GM21717 (cell line): ENCODE measurements at regions not wholly inside any gene's neighbourhood (a gene's known extent, or its start where the extent isn't known, plus 50 kb on each side); places are given as distances from the start of the nearest gene placed in this dataset.
A peak's percentile ranks its signal among the peaks of the same experiment; 100 is the strongest.
"Not testable (repeated sequence)": the region's sequence is repeated elsewhere in the genome, so short reads cannot be mapped to it uniquely, and the experiment has no call there.

Source experiments
- ATAC-seq: cut with Tn5 transposase; IDR thresholded peaks from one replicate; pipeline ENCODE4 v1.9.1; 2021; ENCODE audit warnings: mild to moderate bottlenecking, moderate library complexity; ENCODE audit not compliant: unreplicated experiment

GRCh38 chr3:71994906-71995305 lies 210.0 kb upstream of the PROK2 start:
- ATAC-seq: no peak

GRCh38 chr3:71994203-71994602 lies 209.3 kb upstream of the PROK2 start:
- ATAC-seq: no peak

- no peak for ATAC-seq
Measured at GRCh38 chr3:71991681-71992080, 206.7 kb upstream of the PROK2 start.

DNA sequence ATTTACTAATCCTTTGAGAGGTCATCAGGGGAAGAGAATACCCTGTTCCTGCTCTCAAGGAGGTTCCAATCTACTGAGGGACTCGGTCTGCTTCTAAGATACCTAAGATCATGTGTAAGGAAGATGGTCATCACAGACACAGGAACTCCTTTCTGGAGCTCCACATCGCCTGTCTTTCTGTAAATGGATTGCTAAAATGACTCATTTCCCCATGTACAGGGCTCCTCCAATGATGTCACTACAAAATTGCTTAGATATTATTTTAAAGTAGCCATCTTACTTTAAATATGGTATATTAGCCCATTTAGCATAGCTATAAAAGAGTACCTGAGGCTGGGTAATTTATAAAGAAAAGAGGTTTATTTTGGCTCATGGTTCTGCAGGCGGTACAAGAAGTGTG lies 206.1 kb upstream of the PROK2 start:
- no peak for ATAC-seq

GRCh38 chr3:71990545-71990944 lies 205.6 kb upstream of the PROK2 start:
- no peak for ATAC-seq

DNA sequence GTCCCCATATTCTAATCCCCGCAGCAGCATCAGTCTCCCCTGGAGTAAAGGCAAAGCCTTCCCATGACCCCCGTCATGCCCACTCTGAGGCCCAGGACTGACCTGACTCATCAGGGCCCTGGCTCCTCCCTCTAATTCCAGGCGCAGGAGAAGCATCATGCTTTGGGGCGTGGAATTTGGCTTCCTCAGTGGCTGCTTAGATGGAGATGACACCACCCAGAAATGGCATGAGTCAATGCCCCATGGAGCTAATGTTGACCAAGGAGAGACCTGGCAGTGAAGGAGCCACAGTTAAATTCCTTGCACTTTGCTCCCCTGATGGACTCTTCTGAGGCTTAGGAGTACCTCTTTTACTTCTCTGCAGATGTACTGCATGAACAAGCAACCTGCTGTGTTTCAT lies 204.2 kb upstream of the PROK2 start:
- ATAC-seq: no peak

- no peak for ATAC-seq
Measured at GRCh38 chr3:71987828-71988227, 202.9 kb upstream of the PROK2 start.

DNA sequence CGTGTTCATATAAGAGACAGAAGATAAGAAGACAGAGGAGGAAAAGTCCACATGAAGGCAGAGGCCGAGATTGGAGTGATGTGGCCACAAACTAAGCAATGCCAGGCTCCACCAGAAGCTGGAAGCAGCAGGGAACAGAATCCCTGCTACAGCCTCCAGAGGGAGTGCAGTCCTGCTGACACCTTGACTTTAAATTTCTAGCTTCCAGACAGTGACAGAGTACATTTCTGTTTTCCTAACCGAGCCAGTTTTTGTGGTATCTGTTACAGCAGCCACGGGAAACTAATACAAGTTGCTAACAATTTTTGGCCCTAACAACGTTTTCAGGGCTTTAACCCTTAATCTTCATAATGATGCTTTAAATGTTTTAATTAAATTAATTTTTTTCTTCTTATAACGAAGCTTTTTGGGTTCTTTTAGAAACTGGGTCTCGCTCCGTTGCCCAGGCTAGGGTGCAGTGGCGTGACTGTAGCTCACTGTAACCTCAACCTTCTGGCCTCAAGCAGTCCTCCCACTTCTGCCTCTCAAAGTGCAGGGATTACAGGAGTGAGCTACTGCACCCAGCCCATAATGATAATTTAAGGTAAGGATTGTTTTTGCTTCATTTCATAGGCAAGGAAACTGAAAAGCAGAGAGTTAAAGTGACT lies 202.3 kb upstream of the PROK2 start:
- ATAC-seq: no peak

DNA sequence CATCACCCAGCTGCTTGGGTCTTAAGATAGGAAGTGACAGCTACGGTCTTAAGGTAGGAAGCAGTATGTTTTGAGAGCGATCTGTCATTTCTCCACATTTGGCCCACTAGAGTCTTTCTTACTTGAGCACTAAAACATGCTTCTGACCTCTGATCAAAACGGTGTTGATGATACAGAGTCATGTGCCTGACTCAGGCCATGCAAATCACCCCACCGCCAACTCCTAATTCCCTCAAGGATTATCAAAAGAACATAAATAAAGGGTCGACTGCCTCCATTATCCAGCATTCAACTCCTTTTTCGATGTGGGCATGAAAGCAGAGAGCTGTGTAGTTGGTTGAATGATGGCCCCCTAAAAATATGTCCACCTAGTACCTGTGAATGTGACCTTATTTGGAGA lies 201.7 kb upstream of the PROK2 start:
- ATAC-seq: no peak

- ATAC-seq: peak; percentile 87
Measured at GRCh38 chr3:71984843-71985613, 200.1 kb upstream of the PROK2 start.

DNA sequence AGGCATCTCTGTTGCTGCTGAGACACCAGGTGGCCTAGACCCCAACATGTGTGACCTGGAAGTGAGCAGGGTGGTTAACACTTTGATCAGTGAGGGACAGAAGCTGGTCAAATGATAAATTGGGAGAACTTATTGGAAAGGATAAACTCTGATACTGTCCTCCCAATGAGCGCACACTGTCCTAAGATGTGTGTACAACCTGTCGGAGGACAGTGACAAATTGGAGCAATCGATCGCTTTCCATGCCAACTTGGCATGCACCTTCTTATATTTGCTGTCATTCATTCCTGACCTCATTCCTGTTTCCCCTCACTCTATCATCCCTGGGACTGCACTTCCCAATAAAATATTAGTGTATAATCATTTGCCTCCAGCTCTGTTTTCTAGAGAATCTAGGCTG lies 198.7 kb upstream of the PROK2 start:
- no peak for ATAC-seq

DNA sequence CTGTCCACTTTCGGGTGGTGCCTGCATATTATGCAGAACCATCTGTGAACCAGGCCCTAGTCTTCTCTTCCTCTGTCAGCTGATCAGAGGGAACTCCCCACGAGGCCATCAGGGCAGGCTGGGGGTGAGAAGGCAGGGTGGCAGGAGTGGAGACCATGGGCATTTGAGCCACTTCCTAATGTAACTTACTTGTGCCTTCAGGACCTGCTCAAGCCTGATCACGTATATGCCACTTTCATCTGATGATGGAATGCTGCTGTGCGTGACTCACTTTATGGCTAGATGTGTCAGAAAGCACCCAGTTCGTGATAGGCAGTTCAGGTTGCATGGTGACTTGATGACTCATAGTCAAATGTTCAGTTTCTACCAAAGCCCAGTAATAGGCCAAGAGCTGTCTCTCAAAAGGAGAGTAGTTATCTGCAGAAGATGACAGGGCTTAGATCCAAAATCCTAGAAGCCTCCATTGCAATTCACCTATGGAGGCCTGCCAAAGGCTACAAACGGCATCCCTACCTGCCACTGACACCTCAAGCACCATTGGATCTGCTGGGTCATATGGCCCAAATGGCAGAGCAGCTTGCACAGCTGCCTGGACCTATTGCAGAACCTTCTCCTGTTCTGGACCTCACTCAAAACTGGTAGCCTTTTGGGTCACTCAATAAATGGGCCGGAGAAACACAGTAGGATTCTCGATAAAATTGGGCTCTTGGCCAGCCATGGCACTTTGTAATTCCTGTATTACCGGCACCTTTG lies 197.7 kb upstream of the PROK2 start:
- not testable (repeated sequence) for ATAC-seq

GRCh38 chr3:71979175-71979574 lies 194.2 kb upstream of the PROK2 start:
- no peak for ATAC-seq

DNA sequence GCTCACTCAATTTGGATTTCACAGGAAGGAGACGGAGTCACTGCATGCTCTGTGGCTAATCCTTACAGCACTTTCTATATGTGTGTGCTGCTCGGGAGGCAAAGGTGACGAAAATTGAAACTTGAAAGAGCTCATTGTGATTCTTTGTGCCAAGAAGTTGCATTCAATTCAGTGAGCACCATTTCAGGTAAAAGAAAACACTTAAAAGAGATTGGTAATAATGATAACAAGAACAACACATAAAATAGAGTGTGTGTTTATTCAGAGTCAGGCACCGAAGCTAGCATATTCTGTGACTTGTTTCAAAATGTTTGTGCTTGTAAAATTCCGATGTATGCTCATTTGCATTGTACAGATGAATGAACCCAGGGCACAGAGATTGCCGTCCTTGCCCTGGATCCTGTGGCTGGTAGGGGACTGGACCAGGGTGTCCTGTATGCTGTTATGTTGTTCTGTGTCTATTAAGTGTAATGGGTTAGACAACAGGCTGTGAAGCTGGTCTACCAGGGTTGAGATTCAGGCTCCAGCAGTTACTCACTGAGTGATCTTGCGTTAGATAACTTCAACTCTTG lies 193.3 kb upstream of the PROK2 start:
- ATAC-seq: peak; percentile 83

DNA sequence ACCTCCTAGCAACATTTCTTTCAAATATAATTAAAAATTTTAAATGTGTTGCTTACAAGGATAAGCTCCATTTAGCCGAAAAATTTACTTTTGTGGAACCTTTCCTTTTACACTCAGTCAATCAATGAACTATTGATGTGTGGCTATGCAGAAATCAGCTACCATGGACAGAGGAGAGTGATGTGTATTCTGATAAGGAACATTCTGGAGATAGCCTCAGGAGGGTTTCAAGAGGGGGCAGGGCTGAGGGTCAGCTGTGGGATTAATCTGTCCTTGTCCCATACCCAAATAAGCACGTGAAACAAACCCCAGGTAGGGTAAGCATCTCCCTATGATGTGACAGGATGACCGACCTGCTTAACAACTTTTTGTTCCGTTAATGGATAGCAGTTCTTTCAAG lies 192.6 kb upstream of the PROK2 start:
- no peak for ATAC-seq

DNA sequence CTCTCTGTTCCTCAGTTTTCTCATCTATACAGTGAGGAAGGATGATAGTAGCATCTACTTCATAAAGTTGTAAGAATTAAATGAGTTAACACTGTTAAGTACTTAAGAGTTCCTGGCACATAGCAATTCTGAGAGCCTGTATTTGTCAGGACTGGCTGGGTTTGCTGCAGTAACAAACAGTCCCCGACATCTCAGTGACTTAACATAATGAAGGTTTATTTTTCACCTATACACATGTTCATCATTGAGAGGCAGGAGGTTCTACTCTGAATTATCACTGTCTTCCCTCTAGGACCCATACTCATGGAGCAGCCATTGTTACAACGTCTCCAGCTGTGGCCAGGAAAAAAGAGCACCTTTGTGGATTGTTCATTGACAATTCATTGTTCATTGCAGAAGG lies 190.6 kb upstream of the PROK2 start:
- ATAC-seq: no peak

- no peak for ATAC-seq
Measured at GRCh38 chr3:71974786-71975185, 189.8 kb upstream of the PROK2 start.

DNA sequence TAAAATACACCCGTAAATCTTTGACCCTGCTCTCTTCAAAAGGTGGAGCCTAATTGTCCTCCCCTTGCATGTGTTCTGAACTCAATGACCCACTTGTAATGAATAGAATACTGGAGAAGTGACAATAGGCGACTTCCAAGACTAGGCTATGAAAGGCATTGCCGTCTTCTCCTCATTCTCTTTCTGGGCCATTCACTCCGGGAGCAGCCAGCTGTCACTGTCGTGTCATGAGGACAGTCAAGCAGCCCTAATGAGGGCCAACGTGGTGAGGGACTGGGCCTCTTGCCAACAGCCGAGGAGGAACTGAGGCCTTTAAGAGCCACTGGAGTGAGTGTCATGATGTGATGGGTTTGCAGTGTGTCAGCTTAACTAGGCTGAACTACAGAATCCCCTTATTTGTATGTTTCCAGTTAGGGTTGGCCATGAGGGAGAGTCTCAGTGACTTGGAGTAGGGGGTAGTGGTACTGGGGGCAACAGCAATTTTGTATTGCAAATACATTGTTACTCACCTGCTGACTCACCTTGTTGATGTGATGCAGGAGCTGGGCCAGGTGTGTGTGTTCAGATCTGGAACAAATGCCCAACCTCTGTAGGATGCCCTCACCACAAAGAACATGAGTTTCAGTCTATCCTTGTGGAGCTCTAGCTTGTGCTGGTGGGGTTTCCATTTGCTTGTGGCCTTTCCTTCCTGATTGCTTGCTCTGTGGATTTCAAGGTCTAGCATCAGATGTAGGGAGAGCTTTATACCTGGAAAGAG lies 188.5 kb upstream of the PROK2 start:
- no peak for ATAC-seq

DNA sequence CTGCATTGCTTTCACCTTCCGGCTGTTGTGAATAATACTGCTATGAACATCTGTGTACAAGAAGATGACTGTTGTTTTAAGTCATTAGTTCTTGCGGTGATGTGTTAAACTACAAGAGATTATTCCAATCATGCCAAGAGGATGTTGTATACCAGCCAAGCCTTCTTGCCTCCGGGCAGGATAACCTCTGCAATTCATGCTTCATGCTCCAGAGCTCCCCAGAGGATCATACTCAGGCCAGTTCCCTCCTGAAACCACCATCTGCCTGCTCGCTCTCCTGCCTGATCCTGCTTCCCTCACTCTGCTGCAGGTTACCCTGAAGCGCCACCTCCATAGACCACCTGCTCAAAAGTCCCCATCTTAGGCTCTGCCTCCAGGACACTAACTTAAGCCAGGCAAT lies 187.1 kb upstream of the PROK2 start:
- no peak for ATAC-seq

- ATAC-seq: no peak
Measured at GRCh38 chr3:71968544-71968943, 183.6 kb upstream of the PROK2 start.

GRCh38 chr3:71966185-71966584 lies 181.2 kb upstream of the PROK2 start:
- ATAC-seq: no peak
